CD8-positive, alpha-beta memory T cell (primary cell): ENCODE measurements at regions not wholly inside any gene's neighbourhood (a gene's known extent, or its start where the extent isn't known, plus 50 kb on each side); places are given as distances from the start of the nearest gene placed in this dataset.

Experiments
- CTCF ChIA-PET: fragments of 350-600 bp; sonication (Branson Sonifier 250); formaldehyde crosslinking; loops from one replicate; lab custom pipeline; 2021; ENCODE audit warnings: antibody characterized with exemption; lab: Charles Lee
- POLR2A ChIA-PET: fragments of 350-600 bp; sonication (Branson Sonifier 250); formaldehyde crosslinking; loops from one replicate; lab custom pipeline; 2021; ENCODE audit warnings: antibody characterized with exemption; lab: Charles Lee
- DNase-seq, 5 donors: peaks; one replicate each; pipeline versions ENCODE4 v3.0.0 to v3.0.0-alpha.2; 2020 to 2022; ENCODE audit warnings: mixed read lengths in 1 of 5
- H3K27ac ChIP-seq: one replicate; pipeline ENCODE4 v1.7.0; 2013; ENCODE audit warnings: low read depth, mild to moderate bottlenecking, low read length, moderate library complexity
- H3K27me3 ChIP-seq: 2 replicates; pipeline ENCODE4 v1.7.0; 2013; ENCODE audit warnings: low read length, mild to moderate bottlenecking; ENCODE audit not compliant: insufficient read depth, poor library complexity, severe bottlenecking
- H3K36me3 ChIP-seq: 2 replicates; pipeline ENCODE4 v1.7.0; 2013; ENCODE audit warnings: mild to moderate bottlenecking, low read length, moderate library complexity; ENCODE audit not compliant: insufficient read depth
- H3K4me1 ChIP-seq: 2 replicates; pipeline ENCODE4 v1.7.0; 2013; ENCODE audit warnings: mild to moderate bottlenecking, low read length, moderate library complexity; ENCODE audit not compliant: insufficient read depth
- H3K4me3 ChIP-seq: 2 replicates; pipeline ENCODE4 v1.7.0; 2013; ENCODE audit warnings: mild to moderate bottlenecking, low read length
- H3K9me3 ChIP-seq: 2 replicates; pipeline ENCODE4 v1.7.0; 2013; ENCODE audit warnings: mild to moderate bottlenecking, low read length
- H3K27ac Mint-ChIP-seq, 8 donors: one replicate each; pipeline ENCODE4 v1.8.0; 2020 to 2021; ENCODE audit warnings: mixed read lengths in 8 of 8, mild to moderate bottlenecking in 6 of 8, inconsistent platforms in 3 of 8, moderate library complexity in 3 of 8
- H3K27me3 Mint-ChIP-seq, 2 donors: one replicate each; pipeline ENCODE4 v1.8.0; 2020 to 2021; ENCODE audit warnings: mixed read lengths in 2 of 2, mild to moderate bottlenecking in 1 of 2, moderate library complexity in 1 of 2
- H3K36me3 Mint-ChIP-seq, 3 donors: one replicate each; pipeline ENCODE4 v1.8.0; 2020 to 2021; ENCODE audit warnings: mixed read lengths in 3 of 3, inconsistent platforms in 1 of 3, mild to moderate bottlenecking in 1 of 3
- H3K4me1 Mint-ChIP-seq, 3 donors: one replicate each; pipeline ENCODE4 v1.8.0; 2020 to 2021; ENCODE audit warnings: mixed read lengths in 3 of 3, inconsistent platforms in 1 of 3, mild to moderate bottlenecking in 1 of 3
- H3K4me3 Mint-ChIP-seq, 7 donors: one replicate each; pipeline ENCODE4 v1.8.0; 2020 to 2021; ENCODE audit warnings: mixed read lengths in 7 of 7, mild to moderate bottlenecking in 6 of 7, moderate library complexity in 4 of 7, inconsistent platforms in 2 of 7
- H3K9me3 Mint-ChIP-seq, 5 donors: one replicate each; pipeline ENCODE4 v1.8.0; 2020 to 2022; ENCODE audit warnings: mixed read lengths in 5 of 5, mild to moderate bottlenecking in 3 of 5, moderate library complexity in 2 of 5, inconsistent platforms in 1 of 5

- DNase-seq = no peak
- H3K27me3 ChIP-seq = no peaks in the 10 kb centered on the region
- no peak overlapping the region for H3K4me3 ChIP-seq
- POLR2A ChIA-PET = no interaction called here
- H3K27me3 Mint-ChIP-seq = peaks cover 7 to 8% of the 10 kb centered on the region in 2 donors
- no peaks in the 10 kb centered on the region for H3K36me3 Mint-ChIP-seq
- H3K27ac ChIP-seq = no peak overlapping the region
- H3K4me1 ChIP-seq = no peaks in the 10 kb centered on the region
- no peak overlapping the region for H3K27ac Mint-ChIP-seq
- CTCF ChIA-PET = no interaction called here
- H3K4me3 Mint-ChIP-seq = no peak overlapping the region
- H3K9me3 ChIP-seq = no peaks in the 10 kb centered on the region
- H3K9me3 Mint-ChIP-seq = peaks cover 0 to 4% (median 0%) of the 10 kb centered on the region in 5 donors
- no peaks in the 10 kb centered on the region for H3K4me1 Mint-ChIP-seq
- H3K36me3 ChIP-seq = no peaks in the 10 kb centered on the region
Observed at GRCh38 chr16:66057057-66057456, 309.4 kb upstream of the CDH5 start.

- DNase-seq = no peak
- CTCF ChIA-PET = no interaction called here
- Mint-ChIP-seq H3K27me3 (peaks cover 0 to 2% of the 10 kb centered on the region in 2 donors), H3K27ac (no peak overlapping the region), H3K9me3 (peaks cover 0 to 2% (median 0%) of the 10 kb centered on the region in 5 donors), H3K36me3 (no peaks in the 10 kb centered on the region), H3K4me3 (no peak overlapping the region), H3K4me1 (no peaks in the 10 kb centered on the region)
- Histone ChIP-seq H3K36me3 (no peaks in the 10 kb centered on the region), H3K4me1 (no peaks in the 10 kb centered on the region), H3K4me3 (no peak overlapping the region), H3K27me3 (no peaks in the 10 kb centered on the region), H3K9me3 (no peaks in the 10 kb centered on the region), H3K27ac (no peak overlapping the region)
- POLR2A ChIA-PET = no interaction called here
Observed at GRCh38 chr16:66054095-66054494, 312.4 kb upstream of the CDH5 start.

DNA sequence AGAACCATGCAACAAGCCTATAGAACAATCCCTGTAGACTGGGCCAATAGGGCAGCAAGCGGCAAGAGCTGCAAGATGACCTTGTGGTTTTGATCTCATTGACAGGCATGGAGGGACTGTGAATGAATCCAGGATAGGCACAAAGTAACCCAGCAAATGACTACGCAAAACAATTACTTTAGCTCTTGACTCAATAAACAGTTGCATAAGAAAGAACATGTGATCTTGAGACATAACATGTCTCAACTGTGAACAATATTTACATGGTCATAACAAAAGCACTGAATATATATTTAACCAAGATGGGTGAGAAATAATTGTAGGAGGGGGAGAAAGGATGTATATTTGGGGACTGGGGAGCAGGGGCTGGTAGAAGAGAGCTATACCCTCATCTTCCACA is 313.7 kb upstream of the CDH5 start:
- no peak for DNase-seq
- no peak overlapping the region for H3K4me3 Mint-ChIP-seq
- H3K27me3 Mint-ChIP-seq = peaks cover 0 to 2% of the 10 kb centered on the region in 2 donors
- Histone ChIP-seq H3K4me1 (no peaks in the 10 kb centered on the region), H3K9me3 (no peaks in the 10 kb centered on the region), H3K27me3 (no peaks in the 10 kb centered on the region), H3K27ac (no peak overlapping the region), H3K4me3 (no peak overlapping the region), H3K36me3 (no peaks in the 10 kb centered on the region)
- no peaks in the 10 kb centered on the region for H3K4me1 Mint-ChIP-seq
- ChIA-PET POLR2A (no interaction called here), CTCF (no interaction called here)
- peaks cover 0 to 3% (median 2%) of the 10 kb centered on the region in 5 donors for H3K9me3 Mint-ChIP-seq
- no peaks in the 10 kb centered on the region for H3K36me3 Mint-ChIP-seq
- no peak overlapping the region for H3K27ac Mint-ChIP-seq

DNA sequence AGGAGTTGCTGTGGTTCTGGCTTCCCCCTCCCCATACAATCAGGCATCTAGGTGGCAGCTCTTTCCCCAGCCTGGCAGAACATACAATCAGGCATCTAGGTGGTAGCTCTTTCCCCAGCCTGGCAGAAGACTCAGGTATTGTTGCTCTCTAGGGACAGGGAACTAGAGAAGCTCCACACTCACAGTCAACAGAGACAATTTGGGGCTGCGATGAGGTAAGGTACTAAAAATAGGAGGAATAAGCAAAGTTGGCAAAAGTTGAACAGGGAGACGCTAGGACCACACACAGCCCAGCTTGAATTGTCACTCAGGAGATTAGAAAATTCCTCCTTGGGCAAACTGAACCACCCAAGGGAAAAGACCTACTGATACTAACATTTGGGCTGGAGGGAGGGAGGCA is 315.5 kb upstream of the CDH5 start:
- no peaks in the 10 kb centered on the region for H3K36me3 ChIP-seq
- H3K4me1 ChIP-seq = no peaks in the 10 kb centered on the region
- no peak for DNase-seq
- no peak overlapping the region for H3K27ac ChIP-seq
- Mint-ChIP-seq H3K4me1 (no peaks in the 10 kb centered on the region), H3K36me3 (no peaks in the 10 kb centered on the region), H3K27ac (no peak overlapping the region), H3K9me3 (peaks cover 0 to 6% (median 0%) of the 10 kb centered on the region in 5 donors), H3K4me3 (no peak overlapping the region), H3K27me3 (peaks cover 0 to 2% of the 10 kb centered on the region in 2 donors)
- H3K9me3 ChIP-seq = no peaks in the 10 kb centered on the region
- no peaks in the 10 kb centered on the region for H3K27me3 ChIP-seq
- CTCF ChIA-PET = no interaction called here
- POLR2A ChIA-PET = no interaction called here
- no peak overlapping the region for H3K4me3 ChIP-seq

DNA sequence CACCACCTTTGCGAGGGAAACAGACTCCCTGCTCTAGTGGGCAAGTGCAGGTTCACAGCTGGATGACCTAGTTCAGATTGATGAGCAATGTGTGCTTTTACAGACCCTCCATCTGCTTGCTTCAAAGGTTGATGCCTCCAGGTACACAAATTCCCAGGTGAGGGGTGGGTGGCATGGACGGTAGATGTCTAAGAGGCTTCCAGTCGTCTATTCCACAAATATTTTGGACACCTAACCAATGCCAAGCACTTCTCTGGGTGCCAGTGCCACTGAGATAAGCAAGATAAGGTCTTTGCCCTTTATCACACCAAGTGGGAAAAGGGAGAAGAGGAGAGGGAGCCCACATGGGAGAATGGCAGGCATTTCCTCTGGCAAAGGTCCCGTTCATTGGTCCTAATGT is 316.6 kb upstream of the CDH5 start:
- Mint-ChIP-seq H3K4me3 (no peak overlapping the region), H3K9me3 (peaks cover 0 to 6% (median 0%) of the 10 kb centered on the region in 5 donors), H3K36me3 (no peaks in the 10 kb centered on the region), H3K4me1 (no peaks in the 10 kb centered on the region), H3K27me3 (no peaks in the 10 kb centered on the region), H3K27ac (no peak overlapping the region)
- Histone ChIP-seq H3K4me1 (no peaks in the 10 kb centered on the region), H3K36me3 (no peaks in the 10 kb centered on the region), H3K9me3 (no peaks in the 10 kb centered on the region), H3K4me3 (no peak overlapping the region), H3K27ac (no peak overlapping the region), H3K27me3 (no peaks in the 10 kb centered on the region)
- DNase-seq = no peak
- CTCF ChIA-PET = no interaction called here
- POLR2A ChIA-PET = no interaction called here

GRCh38 chr16:66045626-66046025 is 320.9 kb upstream of the CDH5 start:
- Histone ChIP-seq H3K4me3 (no peak overlapping the region), H3K9me3 (no peaks in the 10 kb centered on the region), H3K4me1 (no peaks in the 10 kb centered on the region), H3K27me3 (no peaks in the 10 kb centered on the region), H3K36me3 (no peaks in the 10 kb centered on the region), H3K27ac (no peak overlapping the region)
- H3K27me3 Mint-ChIP-seq = peaks cover 0 to 2% of the 10 kb centered on the region in 2 donors
- no peak for DNase-seq
- no peak overlapping the region for H3K27ac Mint-ChIP-seq
- POLR2A ChIA-PET = no interaction called here
- no peaks in the 10 kb centered on the region for H3K36me3 Mint-ChIP-seq
- no peaks in the 10 kb centered on the region for H3K4me1 Mint-ChIP-seq
- CTCF ChIA-PET = no interaction called here
- peaks cover 0 to 6% (median 0%) of the 10 kb centered on the region in 5 donors for H3K9me3 Mint-ChIP-seq
- H3K4me3 Mint-ChIP-seq = no peak overlapping the region

DNA sequence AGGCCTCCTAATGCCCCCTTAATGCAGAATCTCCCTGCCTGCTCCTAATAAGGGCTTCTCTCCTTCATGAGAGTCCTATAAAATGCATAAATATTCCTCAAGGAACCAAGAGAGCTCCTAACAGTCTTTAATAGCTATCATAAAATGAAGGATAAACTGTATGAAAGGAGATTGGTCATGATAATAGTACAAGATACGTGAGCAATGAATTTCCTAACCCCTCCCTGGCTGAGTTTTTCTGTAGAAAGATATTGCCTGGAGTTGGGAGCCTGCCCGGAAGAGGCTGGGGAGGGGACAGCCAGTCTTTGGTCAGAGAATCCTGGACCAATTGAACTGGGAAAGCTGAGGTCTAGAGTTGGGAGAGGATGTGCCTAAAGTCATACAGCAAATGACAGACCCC is 321.9 kb upstream of the CDH5 start:
- Histone ChIP-seq H3K9me3 (no peaks in the 10 kb centered on the region), H3K27me3 (no peaks in the 10 kb centered on the region), H3K4me3 (no peak overlapping the region), H3K4me1 (no peaks in the 10 kb centered on the region), H3K36me3 (no peaks in the 10 kb centered on the region), H3K27ac (no peak overlapping the region)
- no peak overlapping the region for H3K4me3 Mint-ChIP-seq
- CTCF ChIA-PET = no interaction called here
- no peaks in the 10 kb centered on the region for H3K36me3 Mint-ChIP-seq
- H3K27me3 Mint-ChIP-seq = peaks cover 0 to 2% of the 10 kb centered on the region in 2 donors
- no peak overlapping the region for H3K27ac Mint-ChIP-seq
- POLR2A ChIA-PET = no interaction called here
- no peaks in the 10 kb centered on the region for H3K4me1 Mint-ChIP-seq
- DNase-seq = no peak
- peaks cover 0 to 6% (median 0%) of the 10 kb centered on the region in 5 donors for H3K9me3 Mint-ChIP-seq

DNA sequence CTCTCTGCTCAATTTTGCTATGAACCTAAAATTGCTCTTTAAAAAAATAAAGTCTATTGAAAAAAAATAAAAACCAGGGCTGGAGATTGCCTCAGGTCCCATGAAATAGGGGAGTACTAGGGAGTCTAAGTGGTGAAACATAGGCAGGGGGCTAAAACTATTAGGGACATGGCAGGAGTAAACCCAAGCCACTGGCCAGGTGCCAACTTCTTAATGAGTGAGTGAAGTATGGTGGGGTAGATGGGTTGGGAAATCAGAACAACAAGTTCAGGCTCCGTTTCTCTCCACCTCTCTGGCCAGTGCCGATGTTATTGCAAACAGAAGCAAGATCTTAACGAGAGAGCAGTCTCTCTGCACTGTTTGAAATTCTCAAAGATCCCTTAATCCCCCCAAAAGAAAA is 322.4 kb upstream of the CDH5 start:
- H3K27ac Mint-ChIP-seq = no peak overlapping the region
- peaks cover 2 to 4% of the 10 kb centered on the region in 2 donors for H3K27me3 Mint-ChIP-seq
- DNase-seq = no peak
- H3K9me3 Mint-ChIP-seq = peaks cover 0 to 6% (median 0%) of the 10 kb centered on the region in 5 donors
- Histone ChIP-seq H3K36me3 (no peaks in the 10 kb centered on the region), H3K9me3 (no peaks in the 10 kb centered on the region), H3K4me3 (no peak overlapping the region), H3K4me1 (no peaks in the 10 kb centered on the region), H3K27ac (no peak overlapping the region), H3K27me3 (no peaks in the 10 kb centered on the region)
- POLR2A ChIA-PET = no interaction called here
- CTCF ChIA-PET = no interaction called here
- no peaks in the 10 kb centered on the region for H3K36me3 Mint-ChIP-seq
- H3K4me1 Mint-ChIP-seq = no peaks in the 10 kb centered on the region
- H3K4me3 Mint-ChIP-seq = no peak overlapping the region

DNA sequence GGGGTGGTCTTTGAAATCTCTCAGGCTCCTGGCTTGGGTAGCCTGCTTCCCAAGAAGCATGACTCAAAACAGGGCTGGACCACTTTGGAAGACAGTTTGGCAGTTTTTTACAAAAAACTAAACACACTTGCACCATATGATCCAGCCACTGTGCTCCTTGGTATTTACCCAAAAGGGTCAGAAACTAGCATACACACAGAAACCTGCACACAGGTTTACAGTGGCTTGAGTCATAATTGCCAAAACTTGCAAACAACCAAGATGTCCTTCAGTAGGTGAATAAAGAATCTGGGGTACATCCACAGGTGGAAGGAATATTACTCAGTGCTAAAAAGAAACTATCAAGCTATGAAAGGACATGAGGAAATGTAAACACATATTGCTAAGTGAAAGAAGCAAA is 323.2 kb upstream of the CDH5 start:
- ChIA-PET POLR2A (no interaction called here), CTCF (no interaction called here)
- Histone ChIP-seq H3K4me3 (no peak overlapping the region), H3K4me1 (no peaks in the 10 kb centered on the region), H3K27ac (no peak overlapping the region), H3K9me3 (no peaks in the 10 kb centered on the region), H3K36me3 (no peaks in the 10 kb centered on the region), H3K27me3 (no peaks in the 10 kb centered on the region)
- peaks cover 0 to 6% (median 0%) of the 10 kb centered on the region in 5 donors for H3K9me3 Mint-ChIP-seq
- no peaks in the 10 kb centered on the region for H3K36me3 Mint-ChIP-seq
- H3K27ac Mint-ChIP-seq = no peak overlapping the region
- DNase-seq = no peak
- peaks cover 2 to 8% of the 10 kb centered on the region in 2 donors for H3K27me3 Mint-ChIP-seq
- H3K4me3 Mint-ChIP-seq = no peak overlapping the region
- H3K4me1 Mint-ChIP-seq = no peaks in the 10 kb centered on the region
